Fibroblast of skin of left biceps (primary cell): ENCODE measurements at regions not wholly inside any gene's neighbourhood (a gene's known extent, or its start where the extent isn't known, plus 50 kb on each side); places are given as distances from the start of the nearest gene placed in this dataset.

Experiments used
- DNase-seq, 2 experiments: peaks; one replicate each; pipeline ENCODE4 v3.0.0-alpha.2; 2013; ENCODE audit warnings: low read depth in 2 of 2

- no peak for DNase-seq
Measured at GRCh38 chr6:128672023-128672422, 151.6 kb upstream of the PTPRK start.

DNA sequence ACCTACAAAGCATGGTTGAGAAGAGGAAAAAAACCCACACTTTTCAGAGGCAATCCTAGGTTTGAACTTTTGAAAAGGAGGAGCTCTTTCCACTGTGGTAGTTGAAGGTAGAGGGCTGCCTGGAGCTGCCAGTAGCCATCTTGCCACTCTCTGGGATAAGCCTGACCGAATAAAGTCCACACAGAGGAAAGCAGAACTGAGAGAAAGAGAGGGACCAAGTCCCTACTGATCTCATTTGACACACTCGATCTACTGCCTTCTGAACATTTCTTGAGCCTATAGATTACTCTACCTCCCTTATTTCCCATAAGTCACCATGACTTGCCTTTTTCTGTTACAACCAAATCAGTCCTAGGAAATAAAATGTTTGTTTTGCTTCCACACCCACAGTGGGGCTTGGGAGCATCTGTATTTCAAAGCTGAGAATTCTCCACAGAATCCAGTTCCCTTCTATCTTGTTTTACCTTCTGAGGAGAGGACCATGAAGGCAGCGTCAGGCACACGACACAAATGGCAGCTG lies 147.0 kb upstream of the PTPRK start:
- DNase-seq, result no peak

DNA sequence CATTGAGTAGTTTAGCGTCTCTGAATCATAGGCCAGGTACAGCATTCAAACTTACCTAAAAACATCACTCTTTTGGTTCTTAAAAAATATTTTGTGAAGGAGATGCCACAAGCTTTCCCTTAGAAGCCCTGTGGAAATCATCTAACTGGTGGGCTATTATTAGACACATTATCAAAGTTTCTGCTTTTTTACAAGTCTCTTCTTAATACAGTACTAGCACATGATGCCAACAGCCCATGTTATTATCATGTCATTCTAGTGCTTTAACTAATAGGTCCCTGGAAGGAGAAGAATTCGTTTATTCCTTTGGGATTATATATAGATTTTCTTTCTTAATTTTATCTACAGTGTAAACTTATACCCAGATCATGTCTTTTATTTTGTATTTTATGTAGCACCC lies 146.0 kb upstream of the PTPRK start:
- DNase-seq, result no peak

GRCh38 chr6:128663238-128663637 lies 142.8 kb upstream of the PTPRK start:
- no peak for DNase-seq

GRCh38 chr6:128659878-128660622 lies 139.7 kb upstream of the PTPRK start:
- DNase-seq, result no peak

- DNase-seq, result no peak
Measured at GRCh38 chr6:128659276-128659675, 138.9 kb upstream of the PTPRK start.

DNA sequence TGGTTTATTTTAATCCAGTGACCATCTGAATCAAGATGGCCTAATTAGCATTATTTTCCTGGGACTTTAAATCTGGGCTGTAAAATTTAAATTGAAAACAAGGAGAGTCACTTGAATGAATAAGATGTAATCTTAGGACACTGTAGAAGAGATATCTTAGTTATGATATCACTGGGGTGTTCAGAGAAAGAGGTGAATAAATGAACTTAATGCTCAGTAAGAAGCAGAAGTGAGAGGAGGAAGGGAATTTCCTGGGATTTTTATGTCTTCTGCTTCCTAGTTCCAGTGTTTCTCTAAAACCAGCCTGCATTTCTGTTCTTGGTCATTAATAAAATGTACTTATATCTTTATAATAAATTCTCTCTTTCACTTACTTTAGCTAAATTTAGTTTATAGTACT lies 136.8 kb upstream of the PTPRK start:
- DNase-seq, result no peak

DNA sequence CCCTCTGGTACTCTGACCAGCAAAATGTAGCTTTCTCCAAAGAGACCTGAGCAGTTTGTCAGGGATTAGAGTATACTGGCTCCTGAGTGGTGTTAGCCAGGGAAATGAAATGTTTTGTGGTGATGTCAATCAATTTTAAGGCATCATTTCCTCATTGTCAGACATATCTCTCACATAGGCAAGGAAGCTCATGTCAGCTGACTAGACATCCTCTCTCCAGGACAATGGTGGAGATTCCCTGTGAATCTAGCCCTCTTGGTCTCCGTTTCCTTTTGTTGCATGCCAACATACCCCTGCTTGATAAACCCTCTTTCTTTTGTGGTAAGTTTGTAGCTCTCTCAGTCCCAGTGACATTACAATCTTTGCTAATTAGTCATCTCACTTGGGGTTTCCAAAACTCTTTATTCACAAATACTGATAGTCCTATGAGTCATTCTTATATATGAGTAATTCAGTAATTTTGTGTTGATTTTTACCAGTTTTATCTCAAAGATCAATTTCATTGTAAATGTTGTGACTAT lies 135.6 kb upstream of the PTPRK start:
- DNase-seq, result peak; percentile 77

GRCh38 chr6:128648022-128648598 lies 127.7 kb upstream of the PTPRK start:
- no peak for DNase-seq

DNA sequence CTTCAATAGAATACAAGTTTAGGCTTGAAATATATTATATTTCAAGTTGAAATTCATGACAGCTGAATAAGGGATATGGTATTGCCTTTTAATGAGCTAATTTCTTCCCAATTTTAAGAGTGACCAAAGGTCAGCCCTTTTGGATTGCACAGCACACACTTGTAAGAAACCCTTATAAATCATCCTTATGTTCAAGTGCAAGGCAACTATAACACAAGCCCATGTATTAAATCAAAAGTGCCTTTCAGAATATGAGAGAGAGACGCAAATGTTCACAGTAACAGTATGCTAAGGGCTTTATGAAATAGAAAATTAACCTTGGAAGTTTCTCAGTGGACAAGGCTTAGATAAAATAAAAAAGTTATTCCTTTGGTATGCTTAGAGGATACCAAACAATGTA lies 121.7 kb upstream of the PTPRK start:
- no peak for DNase-seq

DNA sequence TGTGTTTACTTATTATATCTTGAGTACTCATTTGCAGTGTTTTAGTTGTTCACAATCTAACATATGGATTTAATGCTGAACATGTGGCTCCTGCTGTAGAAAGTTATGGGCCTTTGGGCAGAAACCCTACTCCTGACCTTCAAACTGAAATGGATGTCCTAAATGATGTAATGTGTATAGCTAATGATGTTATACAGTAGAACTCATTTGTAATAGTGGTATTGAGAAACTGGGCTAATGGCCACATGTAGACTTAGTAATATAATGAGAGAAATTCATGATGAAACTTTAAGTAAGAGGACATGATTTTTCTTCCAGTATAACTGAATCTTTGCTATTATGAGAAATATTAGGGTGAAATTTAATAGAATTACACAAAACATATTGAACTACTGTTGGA lies 121.3 kb upstream of the PTPRK start:
- DNase-seq, result peak; percentile 16 to 30

GRCh38 chr6:128638817-128639216 lies 118.4 kb upstream of the PTPRK start:
- DNase-seq, result no peak

- DNase-seq, result no peak
Measured at GRCh38 chr6:128635219-128635618, 114.8 kb upstream of the PTPRK start.

DNA sequence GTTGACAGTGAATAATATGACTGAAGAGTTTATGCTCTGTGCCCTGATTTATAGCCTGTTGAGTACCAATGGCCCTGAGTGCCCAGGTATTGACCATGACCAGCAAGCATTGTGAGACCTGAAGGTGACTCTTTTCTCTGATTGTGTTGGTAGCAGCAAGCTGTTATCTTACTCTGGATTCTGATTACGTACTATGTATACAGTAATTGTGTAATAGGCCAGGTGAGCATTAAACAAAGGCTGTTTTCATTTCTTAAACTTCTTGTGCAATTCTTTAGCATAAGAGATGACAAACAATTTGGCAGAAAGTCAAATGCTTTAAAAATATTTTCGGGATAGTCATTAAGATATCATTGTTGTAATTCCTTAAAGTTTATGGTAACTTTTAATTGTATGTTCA lies 111.7 kb upstream of the PTPRK start:
- DNase-seq, result no peak

DNA sequence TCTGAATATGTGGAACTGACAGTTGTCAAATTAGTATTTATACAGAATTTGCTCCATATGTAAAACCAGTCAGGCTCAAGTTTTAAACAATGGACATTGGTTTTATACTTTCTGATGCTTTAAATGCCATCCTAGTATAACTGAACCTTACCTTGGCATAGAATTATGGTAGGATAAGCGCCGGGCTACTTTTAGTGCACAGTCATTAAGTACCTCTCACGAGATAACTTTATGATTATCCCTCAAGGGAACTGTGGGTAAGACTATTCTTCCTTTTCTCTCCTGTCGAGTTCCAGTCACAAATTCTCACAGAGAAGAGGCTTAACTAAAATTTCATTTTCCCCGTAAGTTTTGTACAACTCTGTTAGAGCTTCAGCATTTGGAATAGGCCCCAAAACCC lies 110.6 kb upstream of the PTPRK start:
- no peak for DNase-seq

- no peak for DNase-seq
Measured at GRCh38 chr6:128630213-128630612, 109.8 kb upstream of the PTPRK start.

DNA sequence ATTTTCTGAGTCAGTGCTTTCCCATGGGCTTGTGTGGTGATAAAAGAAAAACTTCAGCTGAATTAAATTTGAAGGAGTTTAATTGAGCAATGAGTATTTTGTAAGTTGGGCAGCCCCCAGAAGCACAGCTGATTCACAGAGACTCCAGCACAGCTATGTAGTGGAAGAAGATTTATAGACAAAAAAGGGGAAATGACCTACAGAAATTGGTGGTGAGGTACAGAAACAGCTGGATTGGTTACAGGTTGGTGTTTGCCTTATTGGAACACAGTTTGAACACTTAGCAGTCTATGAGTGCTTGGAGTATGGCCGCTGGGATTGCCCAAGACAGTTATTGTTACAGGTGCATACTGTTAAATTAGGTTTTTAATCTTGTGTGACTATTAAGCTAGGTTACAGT lies 96.9 kb upstream of the PTPRK start:
- DNase-seq, result no peak

DNA sequence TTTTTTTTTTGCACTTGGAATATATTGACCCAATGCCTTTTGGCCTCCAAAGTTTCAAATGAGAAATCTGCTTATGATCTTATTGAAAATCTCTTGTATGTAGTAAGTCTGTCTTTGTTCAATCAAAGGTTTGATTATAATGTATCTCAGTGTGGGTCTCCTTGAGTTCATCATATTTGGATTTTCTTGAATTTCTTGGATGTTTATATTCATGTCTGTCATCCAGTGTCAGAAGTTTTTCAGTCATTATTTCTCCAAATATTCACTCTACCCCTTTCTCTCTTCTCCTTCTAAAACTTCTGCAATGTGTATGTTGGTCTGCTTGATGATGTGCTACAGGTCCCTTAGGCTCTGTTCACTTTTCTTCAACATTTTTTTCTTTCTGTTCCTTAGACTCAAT lies 95.9 kb upstream of the PTPRK start:
- DNase-seq, result no peak

DNA sequence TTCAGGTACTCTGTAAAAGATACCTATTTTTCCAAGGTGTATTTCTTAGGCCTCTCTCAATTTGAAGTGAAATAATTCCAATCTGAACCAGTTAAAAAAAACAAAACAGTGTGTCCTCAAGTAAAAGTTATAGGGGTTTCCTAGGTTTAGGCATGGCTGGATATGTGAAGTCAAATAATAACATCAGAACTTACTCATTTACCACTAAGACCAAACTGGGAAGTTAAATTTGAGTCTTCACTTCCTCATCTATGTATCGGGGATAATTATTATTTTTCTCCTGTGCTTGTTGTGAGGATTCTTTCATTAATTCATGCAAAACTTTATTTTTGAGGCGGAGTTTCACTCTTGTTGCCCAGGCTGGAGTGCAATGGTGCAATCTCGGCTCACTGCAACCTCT lies 86.2 kb upstream of the PTPRK start:
- no peak for DNase-seq

DNA sequence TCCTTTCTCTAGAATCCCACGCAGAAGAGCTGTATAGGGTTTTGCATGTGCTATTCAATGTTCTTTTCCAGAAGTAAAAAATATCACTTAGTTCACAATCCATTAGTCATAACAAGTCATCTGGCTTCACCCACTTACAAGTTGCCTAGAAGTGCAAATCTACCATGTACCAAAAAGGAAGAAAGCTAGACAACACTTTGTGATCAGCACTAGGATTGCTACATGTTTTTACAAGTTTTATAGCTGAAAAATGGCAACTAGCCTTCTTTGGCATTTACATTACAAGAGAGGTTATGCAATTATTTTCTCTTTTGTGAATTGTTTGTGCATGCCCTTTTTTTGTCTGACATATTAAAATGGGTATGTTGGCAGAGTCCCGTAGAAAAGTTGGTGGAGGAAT lies 85.6 kb upstream of the PTPRK start:
- no peak for DNase-seq

DNA sequence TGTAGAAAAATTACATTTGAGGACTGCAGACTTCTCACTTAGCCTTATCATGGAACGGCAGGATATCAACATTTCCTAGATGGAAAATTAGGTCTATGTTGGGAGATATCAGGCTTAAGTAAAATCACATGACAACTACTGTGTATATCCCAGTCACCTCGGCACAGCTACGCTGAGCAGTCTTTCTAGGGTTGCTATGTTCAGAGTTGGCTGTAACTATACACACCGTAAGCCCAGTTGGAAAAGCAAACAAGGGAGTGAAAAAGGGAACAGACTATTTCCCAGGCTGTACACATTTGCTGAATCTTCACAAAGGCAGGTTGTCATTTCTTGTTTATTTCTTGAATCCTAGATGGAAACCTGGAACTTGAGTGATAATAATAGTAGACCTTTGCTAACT lies 80.7 kb upstream of the PTPRK start:
- no peak for DNase-seq

- peak; percentile 90 to 92 for DNase-seq
Measured at GRCh38 chr6:128600397-128600951, 80.1 kb upstream of the PTPRK start.

DNA sequence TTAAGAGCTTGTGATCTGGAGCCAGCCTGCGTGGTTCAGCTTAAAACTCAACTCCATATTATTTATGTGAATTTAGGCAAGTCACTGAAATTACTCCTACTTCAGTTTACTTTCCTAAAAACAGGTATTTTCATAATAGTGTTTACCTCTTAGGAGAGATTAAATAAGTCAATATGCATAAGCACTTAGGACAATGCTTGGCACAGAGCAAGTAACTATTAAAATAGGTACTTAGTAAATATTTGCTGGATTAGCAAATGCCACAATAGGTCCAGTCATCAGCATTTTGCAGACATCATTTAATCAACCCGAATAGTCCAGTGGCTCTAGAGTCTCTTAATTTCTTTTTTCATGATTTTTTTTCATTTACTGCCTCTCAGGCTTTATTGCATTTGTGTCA lies 78.6 kb upstream of the PTPRK start:
- no peak for DNase-seq
